ENCODE measurements at regions not wholly inside any gene's neighbourhood (a gene's known extent, or its start where the extent isn't known, plus 50 kb on each side); places are given as distances from the start of the nearest gene placed in this dataset.

- peaks cover 23% of the 10 kb centered on the region for H3K4me1 Mint-ChIP-seq
- Histone ChIP-seq H2AFZ (ENCODE audit: insufficient read depth, low read depth, low read length, poor library complexity, severe bottlenecking) (no peak overlapping the region), H3K36me3 (replicated peaks in 1 of 2; ENCODE audit: control insufficient read depth in 1 of 2, insufficient read depth in 2 of 2, low read length in 2 of 2) (no peaks in the 10 kb centered on the region), H3K4me3 (replicated peaks in 1 of 3; ENCODE audit: low read depth in 2 of 3, low read length in 3 of 3) (no peak overlapping the region), H3K4me2 (replicated peaks; ENCODE audit: extremely low read depth, low read length, poor library complexity, severe bottlenecking) (no peak overlapping the region), H3K4me1 (ENCODE audit: control insufficient read depth in 1 of 2, insufficient read depth in 2 of 2, low read length in 2 of 2) (peaks cover 8 to 20% of the 10 kb centered on the region in 2 donors), H4K20me1 (ENCODE audit: insufficient read depth, low read length) (no peaks in the 10 kb centered on the region), H3K9me3 (replicated peaks in 1 of 2; ENCODE audit: control insufficient read depth in 1 of 2, insufficient read depth in 1 of 2, low read length in 2 of 2) (peaks cover 6 to 13% of the 10 kb centered on the region in 2 donors), H3K79me2 (ENCODE audit: insufficient read depth, low read length) (no peaks in the 10 kb centered on the region), H3K27me3 (ENCODE audit: control insufficient read depth in 2 of 2, insufficient read depth in 2 of 2, low read length in 2 of 2) (no peaks in the 10 kb centered on the region), H3K27ac (ENCODE audit: low read depth in 1 of 2, low read length in 2 of 2) (no peak overlapping the region), H3K9ac (ENCODE audit: insufficient read depth, low read length, poor library complexity, severe bottlenecking) (no peak overlapping the region)
- TF ChIP-seq, protein P1, sequence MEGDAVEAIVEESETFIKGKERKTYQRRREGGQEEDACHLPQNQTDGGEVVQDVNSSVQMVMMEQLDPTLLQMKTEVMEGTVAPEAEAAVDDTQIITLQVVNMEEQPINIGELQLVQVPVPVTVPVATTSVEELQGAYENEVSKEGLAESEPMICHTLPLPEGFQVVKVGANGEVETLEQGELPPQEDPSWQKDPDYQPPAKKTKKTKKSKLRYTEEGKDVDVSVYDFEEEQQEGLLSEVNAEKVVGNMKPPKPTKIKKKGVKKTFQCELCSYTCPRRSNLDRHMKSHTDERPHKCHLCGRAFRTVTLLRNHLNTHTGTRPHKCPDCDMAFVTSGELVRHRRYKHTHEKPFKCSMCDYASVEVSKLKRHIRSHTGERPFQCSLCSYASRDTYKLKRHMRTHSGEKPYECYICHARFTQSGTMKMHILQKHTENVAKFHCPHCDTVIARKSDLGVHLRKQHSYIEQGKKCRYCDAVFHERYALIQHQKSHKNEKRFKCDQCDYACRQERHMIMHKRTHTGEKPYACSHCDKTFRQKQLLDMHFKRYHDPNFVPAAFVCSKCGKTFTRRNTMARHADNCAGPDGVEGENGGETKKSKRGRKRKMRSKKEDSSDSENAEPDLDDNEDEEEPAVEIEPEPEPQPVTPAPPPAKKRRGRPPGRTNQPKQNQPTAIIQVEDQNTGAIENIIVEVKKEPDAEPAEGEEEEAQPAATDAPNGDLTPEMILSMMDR (IDR thresholded peaks at IDR 0.05) = no peak
- H3K9me3 Mint-ChIP-seq = peaks cover 24 to 42% (median 28%) of the 10 kb centered on the region in 7 donors
- no peak for DNase-seq
- H3K27ac Mint-ChIP-seq = no peak overlapping the region
- no peak overlapping the region for H3K4me3 Mint-ChIP-seq
- no peaks in the 10 kb centered on the region for H3K27me3 Mint-ChIP-seq (ENCODE audit: low read depth in 3 of 3)
- no peaks in the 10 kb centered on the region for H3K36me3 Mint-ChIP-seq
- intact Hi-C loops (cut with micrococcal nuclease) = no loop called here
- WGBS (ENCODE audit: insufficient coverage) = 85% methylated on average over 4 of the region's 5 CpGs
Observed at GRCh38 chr9:82242285-82242963, 253.9 kb downstream of the SPATA31D1 start.

GRCh38 chr9:82247318-82247717, 258.7 kb downstream of the SPATA31D1 start:
- peaks cover 0 to 9% of the 10 kb centered on the region in 2 donors for H3K9me3 ChIP-seq (replicated peaks in 1 of 2; ENCODE audit: control insufficient read depth in 1 of 2, insufficient read depth in 1 of 2, low read length in 2 of 2)
- H3K9ac ChIP-seq (ENCODE audit: insufficient read depth, low read length, poor library complexity, severe bottlenecking) = no peak overlapping the region
- no peaks in the 10 kb centered on the region for H4K20me1 ChIP-seq (ENCODE audit: insufficient read depth, low read length)
- Mint-ChIP-seq H3K27me3 (ENCODE audit: low read depth in 3 of 3) (no peaks in the 10 kb centered on the region), H3K27ac (peak overlapping the region in 1 of 7 donors; percentile 6), H3K9me3 (peaks cover 0 to 8% (median 3%) of the 10 kb centered on the region in 7 donors), H3K36me3 (no peaks in the 10 kb centered on the region), H3K4me1 (peaks cover 24% of the 10 kb centered on the region), H3K4me3 (no peak overlapping the region)
- intact Hi-C loops (cut with micrococcal nuclease) = no loop called here
- no peaks in the 10 kb centered on the region for H3K36me3 ChIP-seq (replicated peaks in 1 of 2; ENCODE audit: control insufficient read depth in 1 of 2, insufficient read depth in 2 of 2, low read length in 2 of 2)
- no peak overlapping the region for H3K27ac ChIP-seq (ENCODE audit: low read depth in 1 of 2, low read length in 2 of 2)
- peaks cover 11 to 22% of the 10 kb centered on the region in 2 donors for H3K4me1 ChIP-seq (ENCODE audit: control insufficient read depth in 1 of 2, insufficient read depth in 2 of 2, low read length in 2 of 2)
- no peak overlapping the region for H3K4me3 ChIP-seq (replicated peaks in 1 of 3; ENCODE audit: low read depth in 2 of 3, low read length in 3 of 3)
- H3K27me3 ChIP-seq (ENCODE audit: control insufficient read depth in 2 of 2, insufficient read depth in 2 of 2, low read length in 2 of 2) = no peaks in the 10 kb centered on the region
- H3K4me2 ChIP-seq (replicated peaks; ENCODE audit: extremely low read depth, low read length, poor library complexity, severe bottlenecking) = peak overlapping the region; percentile 3
- DNase-seq = peak; percentile 25 to 57 (median 29)
- TF ChIP-seq, protein P1 (IDR thresholded peaks at IDR 0.05) = no peak
- 0% methylated on average over 1 of the region's 1 CpG for WGBS (ENCODE audit: insufficient coverage)
- H2AFZ ChIP-seq (ENCODE audit: insufficient read depth, low read depth, low read length, poor library complexity, severe bottlenecking) = no peak overlapping the region
- no peaks in the 10 kb centered on the region for H3K79me2 ChIP-seq (ENCODE audit: insufficient read depth, low read length)

All from CD14-positive monocyte (primary cell).